Upper lobe of left lung (tissue), 6 donors: ENCODE measurements at regions not wholly inside any gene's neighbourhood (a gene's known extent, or its start where the extent isn't known, plus 50 kb on each side); places are given as distances from the start of the nearest gene placed in this dataset.

Experiments used
- ATAC-seq, 2 donors: fragments of 200-7000 bp; cut with Tn5 transposase; one replicate each; pipeline ENCODE4 v1.9.1; 2022; ENCODE audit warnings: mild to moderate bottlenecking in 2 of 2, moderate library complexity in 2 of 2; ENCODE audit not compliant: low FRiP score in 2 of 2
- DNase-seq, 2 donors: peaks; one replicate each; pipeline ENCODE4 v3.0.0-alpha.2; 2019 to 2020
- H3K27ac ChIP-seq, 4 donors: fragments of 200-600 bp; sonication (generic); one replicate each; pipeline ENCODE4 v1.5.1; 2016 to 2019
- H3K27me3 ChIP-seq, 4 donors: fragments of 200-600 bp; sonication (generic); one replicate each; pipeline ENCODE4 v1.5.1; 2017 to 2019
- H3K36me3 ChIP-seq, 4 donors: fragments of 200-600 bp; sonication (generic); one replicate each; pipeline ENCODE4 v1.5.1; 2016 to 2019
- H3K4me1 ChIP-seq, 4 donors: fragments of 200-600 bp; sonication (generic); one replicate each; pipeline ENCODE4 v1.5.1; 2018 to 2019
- H3K4me3 ChIP-seq, 4 donors: fragments of 200-600 bp; sonication (generic); one replicate each; pipeline ENCODE4 v1.5.1; 2017 to 2019; ENCODE audit warnings: mild to moderate bottlenecking in 2 of 4, moderate library complexity in 1 of 4
- H3K9me3 ChIP-seq, 4 donors: fragments of 200-600 bp; sonication (generic); one replicate each; pipeline ENCODE4 v1.5.1; 2018 to 2019
- EP300 ChIP-seq, 4 donors: sonication (generic); formaldehyde crosslinking; IDR thresholded peaks; one replicate each; pipeline ENCODE4 v1.5.1; 2017; ENCODE audit warnings: antibody characterized with exemption in 4 of 4, control low read depth in 2 of 4
- POLR2A ChIP-seq, 4 donors: fragments of 450-650 bp; IDR thresholded peaks; one replicate each; pipeline ENCODE4 v1.5.1; 2016 to 2017; ENCODE audit warnings: antibody characterized with exemption in 4 of 4, mild to moderate bottlenecking in 2 of 4
- POLR2AphosphoS5 ChIP-seq, 2 donors: sonication (generic); formaldehyde crosslinking; IDR thresholded peaks; one replicate each; pipeline ENCODE4 v1.5.1; 2017; ENCODE audit warnings: antibody characterized with exemption in 2 of 2
- WGBS, 2 donors: methylation state at CpG; one replicate each; pipeline ENCODE4 v1.1.5; 2017 to 2018; 5-methylcytosine and 5-hydroxymethylcytosine counted together
- TF ChIP-seq, protein P1 (sequence below), 6 experiments: fragments of 450-650 bp in 4 of 6; fragments of 200-600 bp in 2 of 6; sonication (generic) in 2 of 6; IDR thresholded peaks; one replicate each; pipeline ENCODE4 v1.5.1; 2016 to 2019; ENCODE audit warnings: antibody characterized with exemption in 6 of 6
- donor health status: DM: no; HTN: no; CAD: no; lungs with moderate emphysema.
- donor health status: DM: no; HTN: yes; CAD: no; lungs with severe emphysema.

DNA sequence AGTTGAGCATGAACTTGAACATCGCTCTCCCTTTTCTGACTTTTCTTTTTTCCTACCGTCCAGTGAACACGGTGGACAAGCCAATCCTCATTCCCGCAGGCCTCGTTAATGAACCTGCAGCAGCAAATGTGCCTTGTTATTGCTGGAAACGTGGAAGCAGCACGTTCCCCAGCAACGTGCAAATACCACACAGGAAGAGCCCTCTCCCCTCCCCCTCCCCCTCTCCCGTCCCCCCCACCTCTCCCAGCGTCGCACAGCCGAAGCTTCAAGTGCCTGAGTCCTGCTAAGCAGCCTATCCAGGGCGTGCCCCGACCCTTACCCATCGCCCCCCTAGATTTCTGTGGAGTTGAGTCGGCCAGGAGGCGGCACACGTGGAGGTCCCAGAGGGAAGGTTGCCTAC is 219.9 kb downstream of the BCOR start:
- Histone ChIP-seq H3K27me3 (no peaks in the 10 kb centered on the region), H3K36me3 (no peaks in the 10 kb centered on the region), H3K9me3 (no peaks in the 10 kb centered on the region), H3K4me3 (no peak overlapping the region), H3K27ac (no peak overlapping the region), H3K4me1 (no peaks in the 10 kb centered on the region)
- TF ChIP-seq POLR2AphosphoS5 (IDR thresholded peaks at IDR 0.05) = no peak
- no peak for TF ChIP-seq POLR2A (IDR thresholded peaks at IDR 0.05)
- TF ChIP-seq, protein P1, sequence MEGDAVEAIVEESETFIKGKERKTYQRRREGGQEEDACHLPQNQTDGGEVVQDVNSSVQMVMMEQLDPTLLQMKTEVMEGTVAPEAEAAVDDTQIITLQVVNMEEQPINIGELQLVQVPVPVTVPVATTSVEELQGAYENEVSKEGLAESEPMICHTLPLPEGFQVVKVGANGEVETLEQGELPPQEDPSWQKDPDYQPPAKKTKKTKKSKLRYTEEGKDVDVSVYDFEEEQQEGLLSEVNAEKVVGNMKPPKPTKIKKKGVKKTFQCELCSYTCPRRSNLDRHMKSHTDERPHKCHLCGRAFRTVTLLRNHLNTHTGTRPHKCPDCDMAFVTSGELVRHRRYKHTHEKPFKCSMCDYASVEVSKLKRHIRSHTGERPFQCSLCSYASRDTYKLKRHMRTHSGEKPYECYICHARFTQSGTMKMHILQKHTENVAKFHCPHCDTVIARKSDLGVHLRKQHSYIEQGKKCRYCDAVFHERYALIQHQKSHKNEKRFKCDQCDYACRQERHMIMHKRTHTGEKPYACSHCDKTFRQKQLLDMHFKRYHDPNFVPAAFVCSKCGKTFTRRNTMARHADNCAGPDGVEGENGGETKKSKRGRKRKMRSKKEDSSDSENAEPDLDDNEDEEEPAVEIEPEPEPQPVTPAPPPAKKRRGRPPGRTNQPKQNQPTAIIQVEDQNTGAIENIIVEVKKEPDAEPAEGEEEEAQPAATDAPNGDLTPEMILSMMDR (IDR thresholded peaks at IDR 0.05) = no peak
- no peak for TF ChIP-seq EP300 (IDR thresholded peaks at IDR 0.05)
- ATAC-seq (no peak), DNase-seq (no peak)
- 65 to 93% methylated on average over 5 to 16 of the region's 18 CpGs for WGBS, 2 donors

DNA sequence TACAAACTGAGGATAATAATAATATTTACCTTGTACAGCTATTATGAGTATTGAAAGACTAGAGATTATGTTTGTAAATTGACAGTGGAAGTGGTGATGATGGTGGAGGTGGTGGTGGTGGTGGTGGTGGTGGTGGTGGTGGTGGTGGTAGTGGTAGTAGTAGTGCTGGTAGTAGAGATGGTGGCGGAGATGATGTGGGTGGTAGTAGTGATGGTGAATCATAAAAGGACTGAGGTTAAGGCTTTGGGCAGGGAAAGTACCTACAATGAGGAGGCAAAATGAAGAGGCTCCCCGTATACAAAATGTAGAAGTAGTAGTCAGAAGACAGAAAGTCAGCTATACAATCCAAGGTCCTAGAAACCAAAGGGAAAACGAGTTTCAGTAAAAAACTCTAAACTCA is 214.1 kb downstream of the BCOR start:
- no peaks in the 10 kb centered on the region for H3K27me3 ChIP-seq
- WGBS, 2 donors = 86 to 93% methylated on average over 3 of the region's 3 CpGs
- no peaks in the 10 kb centered on the region for H3K4me1 ChIP-seq
- DNase-seq (no peak), ATAC-seq (no peak)
- no peak overlapping the region for H3K4me3 ChIP-seq
- no peaks in the 10 kb centered on the region for H3K36me3 ChIP-seq
- no peak for TF ChIP-seq EP300 (IDR thresholded peaks at IDR 0.05)
- no peak for TF ChIP-seq POLR2A (IDR thresholded peaks at IDR 0.05)
- TF ChIP-seq, protein P1 (IDR thresholded peaks at IDR 0.05) = no peak
- no peak for TF ChIP-seq POLR2AphosphoS5 (IDR thresholded peaks at IDR 0.05)
- H3K9me3 ChIP-seq = no peaks in the 10 kb centered on the region
- no peak overlapping the region for H3K27ac ChIP-seq

DNA sequence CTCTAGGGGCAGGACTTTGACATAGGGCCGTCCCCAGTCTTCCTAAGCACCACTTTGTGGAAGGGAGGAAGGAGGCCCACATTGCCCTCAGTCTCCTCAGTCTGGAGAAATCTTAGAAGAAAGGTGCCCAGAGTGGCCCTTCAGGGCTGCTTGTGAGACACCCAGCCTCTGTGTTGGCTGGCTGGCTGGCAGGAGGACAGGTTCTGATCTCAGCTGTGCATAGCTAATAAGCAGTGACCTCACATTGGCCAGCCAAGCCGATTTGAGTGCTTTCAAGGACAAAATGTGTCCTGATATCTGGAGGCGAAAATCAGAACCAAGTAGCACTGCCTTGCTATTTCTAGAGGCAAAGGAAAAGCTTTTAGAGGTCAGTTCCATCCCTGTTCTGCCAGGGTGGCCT is 211.5 kb downstream of the BCOR start:
- Histone ChIP-seq H3K4me1 (no peaks in the 10 kb centered on the region), H3K27ac (no peak overlapping the region), H3K36me3 (no peaks in the 10 kb centered on the region), H3K27me3 (no peaks in the 10 kb centered on the region), H3K9me3 (no peaks in the 10 kb centered on the region), H3K4me3 (no peak overlapping the region)
- no peak for TF ChIP-seq POLR2A (IDR thresholded peaks at IDR 0.05)
- TF ChIP-seq, protein P1 (IDR thresholded peaks at IDR 0.05) = no peak
- no peak for TF ChIP-seq POLR2AphosphoS5 (IDR thresholded peaks at IDR 0.05)
- 61% methylated on average over 3 of the region's 3 CpGs; no CpG with 5 or more reads in 1 of the 2 donors for WGBS, 2 donors
- no peak for ATAC-seq
- peak in 1 of 2 donors; percentile 63 for DNase-seq

DNA sequence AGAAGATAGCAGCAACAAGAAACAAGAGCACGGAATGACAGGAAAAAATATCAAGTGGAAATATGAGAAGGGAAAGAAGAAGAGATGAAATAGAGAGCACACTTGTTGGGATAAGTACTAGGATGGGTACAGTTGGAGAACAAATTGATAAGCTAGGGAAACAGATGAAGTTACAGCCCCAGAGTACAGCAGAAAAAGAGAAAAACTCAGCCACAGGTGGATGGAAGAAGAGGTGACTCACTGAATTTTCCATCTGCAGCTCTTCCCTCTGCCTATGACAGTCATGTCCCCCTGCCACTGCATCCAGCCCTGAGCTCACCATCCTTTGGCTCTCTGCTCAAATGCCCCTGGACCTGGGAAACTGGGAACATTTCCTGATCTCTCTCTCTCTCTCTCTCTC is 209.0 kb downstream of the BCOR start:
- no peaks in the 10 kb centered on the region for H3K9me3 ChIP-seq
- TF ChIP-seq POLR2AphosphoS5 (IDR thresholded peaks at IDR 0.05) = no peak
- no peak for TF ChIP-seq POLR2A (IDR thresholded peaks at IDR 0.05)
- TF ChIP-seq EP300 (IDR thresholded peaks at IDR 0.05) = no peak
- TF ChIP-seq, protein P1 (IDR thresholded peaks at IDR 0.05) = no peak
- H3K27me3 ChIP-seq = no peaks in the 10 kb centered on the region
- H3K27ac ChIP-seq = no peak overlapping the region
- H3K36me3 ChIP-seq = no peaks in the 10 kb centered on the region
- peaks cover 0 to 3% (median under 1%) of the 10 kb centered on the region in 4 donors for H3K4me1 ChIP-seq
- H3K4me3 ChIP-seq = no peak overlapping the region
- DNase-seq (no peak), ATAC-seq (no peak)
- WGBS, 2 donors = 73 to 92% methylated on average over 1 of the region's 1 CpG

DNA sequence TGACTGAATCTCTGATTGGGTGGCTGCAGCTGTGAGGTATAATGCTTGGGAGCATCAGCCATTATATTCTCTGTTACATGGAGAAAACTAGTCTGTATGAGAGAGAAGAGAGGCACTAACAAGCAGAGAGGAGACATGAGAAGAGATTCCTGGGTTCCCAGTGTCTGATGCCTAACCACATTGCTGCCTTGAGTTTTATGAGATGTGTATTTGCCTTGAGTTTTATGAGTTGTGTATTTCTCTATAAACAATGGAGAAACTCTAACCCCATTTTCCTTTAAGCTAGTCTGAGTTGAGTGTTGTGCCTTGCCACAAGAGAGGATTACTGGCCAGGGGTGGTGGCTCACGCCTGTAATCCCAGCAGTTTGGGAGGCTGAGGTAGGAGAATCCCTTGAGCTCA is 208.1 kb downstream of the BCOR start:
- H3K36me3 ChIP-seq = no peaks in the 10 kb centered on the region
- no peak for ATAC-seq
- no peaks in the 10 kb centered on the region for H3K9me3 ChIP-seq
- WGBS, 2 donors = 88% methylated on average over 1 of the region's 1 CpG; no CpG with 5 or more reads in 1 of the 2 donors
- peaks cover 6 to 10% (median 8%) of the 10 kb centered on the region in 4 donors for H3K4me1 ChIP-seq
- no peak overlapping the region for H3K27ac ChIP-seq
- TF ChIP-seq POLR2A (IDR thresholded peaks at IDR 0.05) (no peak), EP300 (IDR thresholded peaks at IDR 0.05) (no peak), POLR2AphosphoS5 (IDR thresholded peaks at IDR 0.05) (no peak)
- TF ChIP-seq, protein P1 (IDR thresholded peaks at IDR 0.05) = no peak
- no peaks in the 10 kb centered on the region for H3K27me3 ChIP-seq
- no peak overlapping the region for H3K4me3 ChIP-seq
- no peak for DNase-seq
